ENCODE measurements at regions not wholly inside any gene's neighbourhood (a gene's known extent, or its start where the extent isn't known, plus 50 kb on each side); places are given as distances from the start of the nearest gene placed in this dataset.

DNA sequence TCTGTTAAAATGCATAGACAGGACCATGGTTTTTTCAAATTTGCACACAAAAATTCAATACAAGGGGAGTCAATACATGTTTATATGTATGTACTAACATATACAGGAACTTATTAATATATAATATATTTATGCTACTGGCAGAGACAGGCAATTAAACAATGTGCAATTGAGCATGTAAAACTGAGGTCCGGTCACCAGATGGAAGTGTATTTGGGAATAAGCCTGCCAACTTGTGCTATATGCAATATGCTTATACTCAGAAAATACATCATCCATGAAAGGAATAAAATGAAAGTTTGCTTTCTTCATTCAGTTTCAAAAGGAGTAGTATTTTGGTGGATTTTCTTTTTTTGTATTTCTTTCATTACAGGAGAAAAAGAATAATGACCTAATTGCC is 640.2 kb upstream of the CXADR start:
- Mint-ChIP-seq H3K4me1 (no peaks in the 10 kb centered on the region), H3K27ac (no peak overlapping the region), H3K36me3 (no peaks in the 10 kb centered on the region), H3K27me3 (no peaks in the 10 kb centered on the region), H3K4me3 (no peak overlapping the region), H3K9me3 (no peaks in the 10 kb centered on the region)
- DNase-seq, result no peak

DNA sequence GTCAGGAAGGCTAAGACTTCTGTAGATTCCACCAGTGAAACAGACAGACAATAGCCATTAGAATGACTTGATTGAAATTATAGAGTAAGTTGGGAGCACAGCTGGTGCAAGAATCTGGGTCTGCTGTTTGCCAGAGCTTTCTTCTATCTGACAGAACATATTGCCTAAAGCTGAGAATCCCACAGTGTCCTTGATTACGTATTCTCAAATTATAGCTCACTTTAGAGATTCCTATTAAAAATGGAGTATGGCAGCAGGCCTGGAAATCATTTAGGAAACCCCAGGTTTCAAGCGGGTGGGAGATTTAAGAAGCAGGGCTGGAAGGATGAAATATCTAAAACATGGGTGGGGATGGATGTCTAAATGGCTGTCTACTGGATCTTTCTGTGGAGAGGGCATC is 639.7 kb upstream of the CXADR start:
- Mint-ChIP-seq H3K4me3 (no peak overlapping the region), H3K4me1 (no peaks in the 10 kb centered on the region), H3K27ac (no peak overlapping the region), H3K27me3 (no peaks in the 10 kb centered on the region), H3K36me3 (no peaks in the 10 kb centered on the region), H3K9me3 (no peaks in the 10 kb centered on the region)
- DNase-seq, result no peak

DNA sequence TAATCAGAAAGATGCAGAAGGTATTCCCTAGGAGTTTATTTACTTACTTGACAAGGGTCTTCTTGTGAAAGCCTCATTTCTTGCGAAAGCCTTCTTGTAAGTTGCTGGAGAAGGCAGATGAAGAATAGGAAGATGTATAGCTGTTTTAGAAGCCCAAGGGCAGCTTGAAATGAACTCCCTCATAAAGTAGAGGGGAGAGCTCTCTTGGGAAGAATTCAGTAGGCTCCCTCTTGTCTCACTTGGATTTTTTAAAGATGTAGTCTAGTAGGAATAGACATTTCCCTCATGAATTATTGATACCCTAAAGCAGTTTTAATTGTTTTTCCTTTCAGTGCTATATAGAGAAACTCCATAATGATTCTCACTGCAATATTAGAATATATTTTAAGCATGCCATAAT is 639.2 kb upstream of the CXADR start:
- no peak overlapping the region for H3K4me3 Mint-ChIP-seq
- no peak for DNase-seq
- no peaks in the 10 kb centered on the region for H3K27me3 Mint-ChIP-seq
- no peaks in the 10 kb centered on the region for H3K4me1 Mint-ChIP-seq
- H3K9me3 Mint-ChIP-seq, result no peaks in the 10 kb centered on the region
- H3K36me3 Mint-ChIP-seq, result no peaks in the 10 kb centered on the region
- H3K27ac Mint-ChIP-seq, result no peak overlapping the region

DNA sequence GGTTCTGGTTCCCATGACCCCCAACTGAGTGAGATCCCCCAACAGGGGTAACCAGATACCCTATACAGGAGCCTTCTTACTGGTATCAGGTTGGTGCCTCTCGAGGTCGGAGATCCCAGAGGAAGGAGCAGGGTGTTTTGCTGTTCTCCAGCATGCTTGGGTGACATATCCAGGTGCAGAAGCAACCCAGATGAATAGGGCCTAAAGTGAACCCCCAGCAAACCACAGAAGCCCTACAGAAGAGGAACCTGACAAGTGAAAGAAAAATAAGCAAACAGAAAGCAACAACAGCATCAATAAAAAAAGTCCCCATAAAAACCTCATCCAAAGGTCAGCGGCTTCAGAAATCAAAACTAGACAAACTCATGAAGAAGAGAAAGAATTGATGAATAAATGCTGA is 633.4 kb upstream of the CXADR start:
- no peak for DNase-seq
- no peak overlapping the region for H3K27ac Mint-ChIP-seq
- no peaks in the 10 kb centered on the region for H3K4me1 Mint-ChIP-seq
- H3K9me3 Mint-ChIP-seq, result peaks cover 10% of the 10 kb centered on the region
- no peak overlapping the region for H3K4me3 Mint-ChIP-seq
- H3K36me3 Mint-ChIP-seq, result no peaks in the 10 kb centered on the region
- no peaks in the 10 kb centered on the region for H3K27me3 Mint-ChIP-seq

DNA sequence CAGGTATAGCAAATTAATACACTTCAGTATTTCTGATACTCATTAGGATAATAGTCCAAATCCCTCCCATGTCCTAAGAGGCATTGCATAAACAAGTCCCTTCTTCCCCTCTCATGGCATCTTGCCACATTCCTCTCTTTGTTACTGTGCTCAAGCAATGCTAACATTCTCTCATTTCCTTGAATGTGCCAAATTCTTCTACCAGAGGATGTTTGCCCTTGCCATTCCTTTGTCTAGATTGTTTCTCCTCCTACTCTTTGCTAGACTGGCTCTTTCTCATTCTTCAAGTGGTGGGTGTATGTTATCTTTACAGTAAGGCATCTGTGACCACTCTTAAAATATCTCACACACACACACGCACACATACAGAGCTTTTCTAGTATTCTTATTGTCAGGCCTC is 621.0 kb upstream of the CXADR start:
- H3K4me3 Mint-ChIP-seq, result no peak overlapping the region
- no peak overlapping the region for H3K27ac Mint-ChIP-seq
- peaks cover 7% of the 10 kb centered on the region for H3K9me3 Mint-ChIP-seq
- no peak for DNase-seq
- H3K36me3 Mint-ChIP-seq, result no peaks in the 10 kb centered on the region
- no peaks in the 10 kb centered on the region for H3K27me3 Mint-ChIP-seq
- H3K4me1 Mint-ChIP-seq, result no peaks in the 10 kb centered on the region

DNA sequence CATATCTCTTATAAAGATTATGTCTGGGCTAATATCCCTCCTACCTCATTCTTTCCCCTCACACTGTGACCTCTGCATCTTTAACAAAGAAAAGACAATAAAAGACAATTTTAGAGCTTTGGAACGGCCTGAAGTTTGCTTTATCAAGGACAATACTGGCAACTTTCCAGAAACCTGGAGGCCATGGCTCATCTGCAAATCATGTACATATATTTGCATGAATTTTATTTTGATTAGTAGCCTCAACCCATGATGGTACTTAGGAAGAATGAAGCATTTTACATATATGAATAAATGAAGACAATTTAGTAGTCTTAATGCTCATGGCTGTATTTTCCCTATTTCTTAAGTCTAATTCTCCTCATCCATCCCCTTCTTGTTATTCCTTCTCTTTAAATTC is 612.2 kb upstream of the CXADR start:
- H3K27ac Mint-ChIP-seq, result no peak overlapping the region
- no peak overlapping the region for H3K4me3 Mint-ChIP-seq
- no peak for DNase-seq
- no peaks in the 10 kb centered on the region for H3K27me3 Mint-ChIP-seq
- H3K9me3 Mint-ChIP-seq, result peaks cover 2% of the 10 kb centered on the region
- no peaks in the 10 kb centered on the region for H3K36me3 Mint-ChIP-seq
- H3K4me1 Mint-ChIP-seq, result no peaks in the 10 kb centered on the region

DNA sequence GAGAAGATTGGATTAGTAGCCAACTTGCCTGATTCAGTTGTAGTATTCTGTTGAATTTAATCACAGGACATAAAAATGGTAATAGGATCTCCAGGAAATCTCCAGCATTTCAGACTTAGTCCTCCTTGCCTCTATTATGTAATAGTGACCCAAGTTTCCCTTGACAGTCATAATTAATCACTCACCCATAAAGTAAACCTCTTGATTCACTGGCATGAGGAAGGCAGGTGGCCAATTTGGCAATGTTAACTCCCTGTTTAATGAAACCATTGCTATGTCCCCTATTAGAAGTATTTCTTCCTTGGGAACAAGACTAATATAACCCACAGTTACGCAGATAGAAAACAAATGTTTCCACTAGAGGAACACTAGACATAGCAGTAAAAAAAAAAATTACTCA is 604.8 kb upstream of the CXADR start:
- Mint-ChIP-seq H3K4me1 (no peaks in the 10 kb centered on the region), H3K36me3 (no peaks in the 10 kb centered on the region), H3K27me3 (no peaks in the 10 kb centered on the region), H3K27ac (no peak overlapping the region), H3K9me3 (peaks cover 4% of the 10 kb centered on the region), H3K4me3 (no peak overlapping the region)
- no peak for DNase-seq

DNA sequence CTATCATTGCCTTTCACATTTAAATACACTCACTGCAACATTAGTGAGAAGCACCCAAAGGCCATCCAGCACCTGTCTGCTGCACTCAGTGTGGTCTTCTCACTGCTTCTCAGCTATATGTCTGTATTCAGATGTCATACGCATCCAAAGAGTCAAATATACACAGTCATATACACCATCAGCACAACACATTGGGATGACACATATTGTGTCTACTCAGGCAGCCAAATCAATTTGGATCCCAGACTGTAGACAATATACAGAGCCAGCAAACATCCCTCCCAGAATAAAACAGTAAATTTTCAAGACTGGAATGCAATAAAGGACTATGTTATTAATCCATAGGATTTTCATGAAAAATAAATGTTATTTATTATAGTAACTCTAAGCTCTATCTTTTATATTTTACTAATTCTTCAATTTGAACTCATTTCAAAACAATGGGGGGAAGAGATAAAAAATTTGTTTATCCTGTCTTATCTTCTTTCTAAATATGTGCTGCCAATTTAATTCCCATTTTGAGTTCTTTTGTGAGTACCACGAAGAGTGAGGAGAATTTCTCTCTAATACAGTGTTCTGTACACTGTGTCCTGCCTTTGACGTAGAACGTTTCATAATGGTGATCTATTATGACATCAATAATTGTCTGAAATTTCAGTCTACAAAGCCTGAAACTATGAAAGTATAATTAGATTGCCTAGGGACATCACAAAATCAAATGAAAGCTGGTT is 602.2 kb upstream of the CXADR start:
- Mint-ChIP-seq H3K9me3 (peaks cover 6% of the 10 kb centered on the region), H3K4me1 (no peaks in the 10 kb centered on the region), H3K4me3 (no peak overlapping the region), H3K36me3 (no peaks in the 10 kb centered on the region), H3K27me3 (no peaks in the 10 kb centered on the region), H3K27ac (no peak overlapping the region)
- DNase-seq, result no peak

DNA sequence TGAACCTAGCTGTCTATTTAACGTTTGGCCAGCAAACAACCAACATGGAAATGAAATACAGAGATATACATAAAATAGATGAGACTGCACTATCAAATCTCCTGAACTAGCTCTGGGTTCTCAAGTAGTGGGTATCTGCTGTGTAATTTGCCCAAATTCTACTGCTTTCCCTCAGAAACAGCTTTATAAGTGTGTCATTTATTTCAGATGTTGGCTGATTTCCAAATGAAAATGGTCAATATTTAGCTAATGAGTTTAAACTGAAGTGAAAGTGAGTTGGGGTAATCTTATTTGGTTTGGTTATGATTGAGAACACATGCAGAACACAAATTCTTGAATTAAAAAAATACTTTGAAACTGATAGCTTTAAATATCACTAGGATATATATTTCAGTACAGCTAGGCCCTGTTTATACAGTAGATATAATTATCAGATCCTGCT is 601.7 kb upstream of the CXADR start:
- Mint-ChIP-seq H3K27me3 (no peaks in the 10 kb centered on the region), H3K36me3 (no peaks in the 10 kb centered on the region), H3K4me3 (no peak overlapping the region), H3K27ac (no peak overlapping the region), H3K4me1 (no peaks in the 10 kb centered on the region), H3K9me3 (peaks cover 4% of the 10 kb centered on the region)
- no peak for DNase-seq

DNA sequence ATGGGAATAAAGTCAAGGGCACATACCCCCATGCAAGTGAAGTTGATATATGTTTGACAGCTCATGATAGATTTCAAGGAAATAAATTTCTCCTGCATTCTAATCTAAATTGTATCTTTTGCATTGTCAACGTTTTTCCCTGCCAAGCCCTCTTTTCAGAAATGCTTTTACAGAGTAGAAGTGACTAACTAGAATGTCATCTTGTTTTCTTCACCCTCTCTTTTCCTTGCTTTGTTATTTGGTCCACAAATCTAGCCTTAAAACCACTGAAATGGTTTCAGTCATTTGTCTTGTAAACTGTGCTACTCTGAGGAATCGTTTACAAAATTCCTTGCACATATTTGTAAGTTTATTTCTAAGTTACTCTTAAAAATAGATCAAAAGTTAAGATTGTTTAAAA is 600.8 kb upstream of the CXADR start:
- peaks cover 4% of the 10 kb centered on the region for H3K9me3 Mint-ChIP-seq
- no peak overlapping the region for H3K4me3 Mint-ChIP-seq
- H3K4me1 Mint-ChIP-seq, result no peaks in the 10 kb centered on the region
- no peak overlapping the region for H3K27ac Mint-ChIP-seq
- DNase-seq, result no peak
- H3K36me3 Mint-ChIP-seq, result no peaks in the 10 kb centered on the region
- no peaks in the 10 kb centered on the region for H3K27me3 Mint-ChIP-seq

DNA sequence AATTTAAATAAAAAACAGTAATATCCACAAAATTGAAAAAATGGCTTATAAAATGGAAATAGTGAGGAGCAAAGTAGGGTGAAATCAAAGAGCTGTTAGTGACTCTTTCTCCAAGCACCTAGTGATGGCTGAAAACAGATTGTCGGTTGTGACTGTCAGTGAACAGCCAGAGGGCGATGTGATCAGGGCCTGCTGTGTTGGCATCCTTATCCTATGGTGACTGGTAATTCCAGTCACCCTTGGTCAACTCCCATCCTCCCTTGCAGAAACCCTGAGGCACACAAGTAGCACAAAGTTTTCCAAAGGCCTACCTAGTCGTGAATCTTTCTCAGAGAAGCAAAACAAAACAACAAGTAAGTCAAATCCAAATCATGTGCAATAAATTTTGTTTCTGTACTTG is 599.8 kb upstream of the CXADR start:
- peaks cover 4% of the 10 kb centered on the region for H3K9me3 Mint-ChIP-seq
- no peaks in the 10 kb centered on the region for H3K36me3 Mint-ChIP-seq
- H3K27ac Mint-ChIP-seq, result no peak overlapping the region
- DNase-seq, result no peak
- H3K4me3 Mint-ChIP-seq, result no peak overlapping the region
- H3K4me1 Mint-ChIP-seq, result no peaks in the 10 kb centered on the region
- no peaks in the 10 kb centered on the region for H3K27me3 Mint-ChIP-seq

DNA sequence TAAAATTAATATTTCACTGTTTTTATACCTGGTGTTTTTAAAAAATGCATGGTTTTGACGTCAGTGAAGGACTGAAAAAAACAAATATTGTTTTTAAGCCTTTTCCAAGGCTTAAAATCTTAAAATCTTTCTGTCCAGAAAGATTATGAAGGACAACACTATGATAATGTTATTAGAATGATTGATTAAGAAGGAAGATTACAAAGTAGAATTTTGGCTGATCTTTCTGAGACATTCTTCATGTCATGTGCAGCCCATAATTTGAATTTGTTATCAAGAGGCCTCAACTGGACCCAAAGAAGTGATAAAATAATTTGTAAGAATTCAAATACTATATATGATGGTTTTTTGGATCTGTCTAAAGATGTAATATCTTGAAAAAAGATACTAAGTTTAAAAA is 584.4 kb upstream of the CXADR start:
- H3K27ac Mint-ChIP-seq, result no peak overlapping the region
- no peaks in the 10 kb centered on the region for H3K36me3 Mint-ChIP-seq
- no peaks in the 10 kb centered on the region for H3K4me1 Mint-ChIP-seq
- H3K4me3 Mint-ChIP-seq, result no peak overlapping the region
- H3K9me3 Mint-ChIP-seq, result no peaks in the 10 kb centered on the region
- no peak for DNase-seq
- H3K27me3 Mint-ChIP-seq, result no peaks in the 10 kb centered on the region

DNA sequence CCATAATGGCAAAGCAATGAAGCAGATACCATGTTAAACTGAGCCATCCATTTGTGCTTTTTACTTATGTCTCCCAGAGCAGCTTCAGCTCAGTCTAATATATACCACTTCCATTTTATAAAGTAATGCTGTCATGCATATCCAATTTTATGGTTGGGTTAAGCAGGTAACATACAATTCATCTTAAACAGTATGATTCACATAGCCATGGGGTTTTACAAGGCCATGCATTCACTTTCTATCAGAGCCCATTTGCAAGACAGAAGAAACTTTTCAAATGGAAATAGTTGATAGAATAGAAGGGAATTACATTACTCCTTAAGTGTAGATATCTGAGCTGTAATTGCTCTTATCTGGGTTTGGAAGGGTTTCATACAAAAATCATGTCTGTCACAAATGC is 580.5 kb upstream of the CXADR start:
- Mint-ChIP-seq H3K27ac (no peak overlapping the region), H3K4me3 (no peak overlapping the region), H3K27me3 (no peaks in the 10 kb centered on the region), H3K9me3 (peaks cover 2% of the 10 kb centered on the region), H3K4me1 (no peaks in the 10 kb centered on the region), H3K36me3 (no peaks in the 10 kb centered on the region)
- no peak for DNase-seq

DNA sequence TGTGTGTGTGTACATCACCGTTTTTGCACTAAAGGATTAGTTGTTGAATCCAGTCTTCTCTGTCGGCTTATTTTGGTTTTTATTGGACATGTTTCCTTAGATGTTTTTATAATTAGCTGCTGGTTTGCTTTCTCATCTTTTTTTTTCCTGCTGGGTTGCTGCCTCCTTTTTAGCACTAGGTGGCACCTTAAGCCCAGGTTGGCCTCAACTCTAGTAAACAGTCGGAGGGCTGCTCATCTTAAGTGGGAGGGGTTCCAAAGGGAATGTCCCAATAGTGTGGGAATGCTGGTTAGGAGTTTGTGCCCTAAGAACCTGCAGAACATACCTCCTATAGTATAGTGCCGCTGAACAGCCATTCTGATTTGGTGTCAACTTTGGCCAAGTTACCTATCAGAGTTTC is 570.1 kb upstream of the CXADR start:
- no peak for DNase-seq
- H3K27ac Mint-ChIP-seq, result no peak overlapping the region
- no peaks in the 10 kb centered on the region for H3K27me3 Mint-ChIP-seq
- no peaks in the 10 kb centered on the region for H3K4me1 Mint-ChIP-seq
- no peaks in the 10 kb centered on the region for H3K36me3 Mint-ChIP-seq
- H3K9me3 Mint-ChIP-seq, result peaks cover 16% of the 10 kb centered on the region
- no peak overlapping the region for H3K4me3 Mint-ChIP-seq

DNA sequence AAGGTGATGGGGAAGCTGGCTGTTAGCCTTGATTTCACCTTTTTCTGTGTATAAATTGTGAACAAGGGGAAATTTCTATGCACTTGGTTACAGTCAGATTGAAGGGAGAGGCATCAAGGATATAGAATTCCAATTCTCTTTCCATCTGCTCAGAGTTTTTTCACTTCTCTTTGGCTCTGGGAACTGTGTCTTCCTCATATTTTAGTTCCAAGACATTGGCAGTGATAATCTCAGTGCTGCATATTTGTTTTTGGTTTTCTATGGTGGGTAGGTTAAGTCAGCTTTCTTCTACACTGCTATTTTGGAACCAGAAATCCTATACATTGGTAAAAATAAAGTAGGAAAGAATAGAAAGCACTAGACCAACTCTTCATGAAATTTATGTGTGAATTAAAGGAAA is 569.6 kb upstream of the CXADR start:
- H3K27ac Mint-ChIP-seq, result no peak overlapping the region
- no peaks in the 10 kb centered on the region for H3K36me3 Mint-ChIP-seq
- H3K9me3 Mint-ChIP-seq, result peaks cover 13% of the 10 kb centered on the region
- DNase-seq, result no peak
- H3K4me3 Mint-ChIP-seq, result no peak overlapping the region
- no peaks in the 10 kb centered on the region for H3K4me1 Mint-ChIP-seq
- H3K27me3 Mint-ChIP-seq, result no peaks in the 10 kb centered on the region

DNA sequence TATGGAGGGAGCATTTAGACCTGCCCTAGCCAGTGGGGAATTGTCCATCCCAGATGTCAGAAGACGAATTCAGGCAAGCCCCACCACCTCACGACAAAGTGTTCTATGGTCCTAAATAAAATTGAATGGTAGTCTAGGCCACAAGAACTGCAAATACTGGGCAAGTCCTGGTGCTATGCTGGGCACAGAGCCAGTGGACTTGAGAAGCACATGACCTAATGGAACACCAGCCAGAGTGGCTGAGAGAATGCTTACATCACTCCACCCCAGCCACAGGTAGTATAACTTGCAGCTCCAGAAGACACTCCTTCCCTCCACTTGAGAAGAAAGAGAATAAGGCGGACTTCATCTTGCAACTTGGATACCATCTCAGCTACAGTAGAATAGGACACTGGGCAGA is 567.3 kb upstream of the CXADR start:
- Mint-ChIP-seq H3K4me3 (no peak overlapping the region), H3K27me3 (no peaks in the 10 kb centered on the region), H3K36me3 (no peaks in the 10 kb centered on the region), H3K4me1 (no peaks in the 10 kb centered on the region), H3K27ac (no peak overlapping the region), H3K9me3 (peaks cover 7% of the 10 kb centered on the region)
- no peak for DNase-seq

DNA sequence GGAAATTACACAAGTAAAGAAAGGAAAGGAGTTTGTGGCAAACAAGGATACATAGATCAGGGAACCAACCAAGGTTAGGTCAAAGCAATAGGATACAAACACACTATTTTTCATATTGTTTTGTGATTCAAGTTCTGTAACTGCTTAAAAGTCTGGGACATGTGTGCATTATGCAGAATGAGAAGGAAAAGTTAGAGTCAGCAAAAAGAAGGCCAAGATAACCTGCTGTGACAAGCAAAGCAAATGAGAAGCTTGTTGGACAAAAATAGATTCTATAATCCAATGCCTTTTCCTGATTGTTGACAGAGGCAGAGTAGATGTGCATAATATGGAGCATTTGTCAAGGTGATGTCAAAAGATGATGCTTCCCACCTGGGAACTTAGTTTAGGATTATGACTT is 556.0 kb upstream of the CXADR start:
- no peak for DNase-seq
- H3K9me3 Mint-ChIP-seq, result peaks cover 4% of the 10 kb centered on the region
- no peak overlapping the region for H3K27ac Mint-ChIP-seq
- H3K36me3 Mint-ChIP-seq, result no peaks in the 10 kb centered on the region
- H3K4me3 Mint-ChIP-seq, result no peak overlapping the region
- H3K27me3 Mint-ChIP-seq, result no peaks in the 10 kb centered on the region
- no peaks in the 10 kb centered on the region for H3K4me1 Mint-ChIP-seq

Measured in activated naive CD8-positive, alpha-beta T cell treated with anti-CD3 and anti-CD28 coated beads for 36 hours (primary cell).